ENCODE measurements at regions not wholly inside any gene's neighbourhood (a gene's known extent, or its start where the extent isn't known, plus 50 kb on each side); places are given as distances from the start of the nearest gene placed in this dataset.

GRCh38 chr2:8629402-8629801 is 52.5 kb upstream of the ID2 start:
- TF ChIP-seq EZH2 (IDR thresholded peaks at IDR 0.05; ENCODE audit: insufficient read depth, poor library complexity, severe bottlenecking) (no peak), EZH2phosphoT487 (IDR thresholded peaks at IDR 0.05; ENCODE audit: insufficient read depth, low read depth) (no peak)

All from GM23248 (cell line).